GM12865 (cell line): ENCODE measurements at regions not wholly inside any gene's neighbourhood (a gene's known extent, or its start where the extent isn't known, plus 50 kb on each side); places are given as distances from the start of the nearest gene placed in this dataset.
A peak's percentile ranks its signal among the peaks of the same experiment; 100 is the strongest.

Source experiments
- DNase-seq: peaks from one replicate; pipeline ENCODE4 v3.0.0; 2010; ENCODE audit warnings: low read depth
- H3K4me3 ChIP-seq: 2 replicates; pipeline ENCODE4 v1.5.1; 2011; ENCODE audit warnings: mild to moderate bottlenecking, low read depth, low read length, control low read depth
- CTCF ChIP-seq: IDR thresholded peaks from 2 replicates; pipeline ENCODE4 v1.5.1; 2011; ENCODE audit warnings: low read length, control low read depth, low read depth, inconsistent platforms; ENCODE audit not compliant: insufficient read depth; ENCODE audit errors: missing control alignments

GRCh38 chr12:19799216-19799615 lies 359.9 kb downstream of the AEBP2 start:
- H3K4me3 ChIP-seq: no peak overlapping the region
- no peak for TF ChIP-seq CTCF
- no peak for DNase-seq

- no peak for DNase-seq
- no peak overlapping the region for H3K4me3 ChIP-seq
- TF ChIP-seq CTCF: no peak
Measured at GRCh38 chr12:19799895-19800602, 360.8 kb downstream of the AEBP2 start.

GRCh38 chr12:19800884-19801283 lies 361.6 kb downstream of the AEBP2 start:
- no peak for TF ChIP-seq CTCF
- no peak overlapping the region for H3K4me3 ChIP-seq
- peak; percentile 51 for DNase-seq

GRCh38 chr12:19801941-19802340 lies 362.6 kb downstream of the AEBP2 start:
- DNase-seq: no peak
- TF ChIP-seq CTCF: no peak

GRCh38 chr12:19802915-19803314 lies 363.6 kb downstream of the AEBP2 start:
- no peak for DNase-seq
- no peak overlapping the region for H3K4me3 ChIP-seq
- no peak for TF ChIP-seq CTCF

More at GRCh38 chr12:19801941-19802340, 362.6 kb downstream of the AEBP2 start:
- no peak overlapping the region for H3K4me3 ChIP-seq

GRCh38 chr12:19804737-19805136 lies 365.4 kb downstream of the AEBP2 start:
- no peak for DNase-seq
- no peak for TF ChIP-seq CTCF
- H3K4me3 ChIP-seq: no peak overlapping the region

- no peak for DNase-seq
- TF ChIP-seq CTCF: no peak
- no peak overlapping the region for H3K4me3 ChIP-seq
Measured at GRCh38 chr12:19808371-19808770, 369.1 kb downstream of the AEBP2 start.
